GM12878 (cell line): ENCODE measurements at regions not wholly inside any gene's neighbourhood (a gene's known extent, or its start where the extent isn't known, plus 50 kb on each side); places are given as distances from the start of the nearest gene placed in this dataset.

ENCODE experiments used
- ATAC-seq: fragments of 200-7000 bp; cut with Tn5 transposase; 3 replicates; pipeline ENCODE4 v1.9.1; 2020; ENCODE audit warnings: mild to moderate bottlenecking, moderate library complexity
- BruUV-seq: library from RNA; stranded (reverse); fragments of 400-500 nt; replicated peaks from 2 replicates; lab custom pipeline; 2021; lab: Mats Ljungman, UMichigan
- CTCF ChIA-PET: fragments of 300-600 bp; sonication (Branson Sonifier 250); formaldehyde crosslinking; extraction: SDS; loops from one replicate; lab custom pipeline; 2021; ENCODE audit warnings: inconsistent platforms; lab: Yijun Ruan, JAX
- POLR2A ChIA-PET: fragments of 350-600 bp; formaldehyde crosslinking; extraction: SDS; loops from one replicate; lab custom pipeline; 2021; ENCODE audit warnings: inconsistent platforms; lab: Charles Lee
- RAD21 ChIA-PET: fragments of 300-600 bp; sonication (Branson Sonifier 250); formaldehyde crosslinking; loops from one replicate; lab custom pipeline; 2023; ENCODE audit warnings: antibody characterized with exemption; ENCODE audit not compliant: unreplicated experiment; lab: Charles Lee
- SMC1A ChIA-PET: fragments of 300-600 bp; sonication (Branson Sonifier 250); formaldehyde crosslinking; loops from one replicate; lab custom pipeline; 2023; ENCODE audit not compliant: unreplicated experiment, uncharacterized antibody; lab: Charles Lee
- DNase-seq: peaks from one replicate; pipeline ENCODE4 v3.0.0-alpha.2; 2011; ENCODE audit warnings: low read depth, low spot score
- FAIRE-seq: peaks from 3 replicates; lab custom pipeline; 2011; peaks lifted over from hg19 to GRCh38; lab: Jason Lieb, UNC
- H2AFZ ChIP-seq: 2 replicates; pipeline ENCODE4 v1.6.0; 2011; ENCODE audit warnings: low read depth, low read length, control low read depth; ENCODE audit not compliant: control insufficient read depth
- H3K27ac ChIP-seq: 2 replicates; pipeline ENCODE4 v1.5.1; 2011; ENCODE audit warnings: control low read depth; ENCODE audit not compliant: control insufficient read depth, insufficient read depth
- H3K27me3 ChIP-seq, 2 experiments: replicated peaks in 1 of 2; 2 replicates each; pipeline versions ENCODE4 v1.6.0 to v1.6.1; 2011; ENCODE audit warnings: low read length in 1 of 2; ENCODE audit not compliant: control insufficient read depth in 2 of 2, insufficient read depth in 2 of 2
- H3K36me3 ChIP-seq, 2 experiments: 2 replicates each; pipeline ENCODE4 v1.5.1; 2011; ENCODE audit warnings: low read length in 1 of 2; ENCODE audit not compliant: control insufficient read depth in 2 of 2, insufficient read depth in 2 of 2
- H3K4me1 ChIP-seq: 2 replicates; pipeline ENCODE4 v1.6.1; 2011; ENCODE audit warnings: mild to moderate bottlenecking, low read length, moderate library complexity, mixed read lengths; ENCODE audit not compliant: control insufficient read depth, insufficient read depth
- H3K4me2 ChIP-seq: 2 replicates; pipeline ENCODE4 v1.6.0; 2011; ENCODE audit warnings: control low read depth; ENCODE audit not compliant: control insufficient read depth, insufficient read depth
- H3K4me3 ChIP-seq: fragments of 200-600 bp; sonication (generic); 2 replicates; pipeline ENCODE4 v1.5.1; 2016
- H3K79me2 ChIP-seq: 2 replicates; pipeline ENCODE4 v1.6.0; 2011; ENCODE audit warnings: low read length; ENCODE audit not compliant: control insufficient read depth, insufficient read depth
- H3K9ac ChIP-seq: 2 replicates; pipeline ENCODE4 v1.8.0; 2011; ENCODE audit warnings: low read length, control low read depth, mixed read lengths; ENCODE audit not compliant: control insufficient read depth, insufficient read depth
- H3K9me3 ChIP-seq: replicated peaks from 3 replicates; pipeline ENCODE4 v1.5.1; 2011; ENCODE audit warnings: mild to moderate bottlenecking, low read length; ENCODE audit not compliant: control insufficient read depth, insufficient read depth
- H4K20me1 ChIP-seq: 2 replicates; pipeline ENCODE4 v1.6.0; 2011; ENCODE audit not compliant: control insufficient read depth, insufficient read depth
- GABPA ChIP-seq: IDR thresholded peaks from 2 replicates; pipeline ENCODE4 v1.6.1; 2014; ENCODE audit warnings: antibody characterized with exemption, low read depth, mild to moderate bottlenecking, inconsistent platforms
- IKZF2 ChIP-seq, 2 experiments: fragments of 450-650 bp; IDR thresholded peaks; 2 replicates each; pipeline ENCODE4 v1.6.1; 2017; ENCODE audit warnings: mild to moderate bottlenecking in 2 of 2, moderate library complexity in 2 of 2
- JUNB ChIP-seq: IDR thresholded peaks from 2 replicates; pipeline ENCODE4 v1.6.1; 2016; ENCODE audit warnings: antibody characterized with exemption, mild to moderate bottlenecking
- NFYA ChIP-seq: IDR thresholded peaks from 2 replicates; pipeline ENCODE4 v1.6.1; 2011; ENCODE audit warnings: low read depth, mild to moderate bottlenecking, low read length, improper control_type of control experiment, borderline replicate concordance
- POLR2AphosphoS5 ChIP-seq: IDR thresholded peaks from 2 replicates; pipeline ENCODE4 v1.6.1; 2011; ENCODE audit warnings: mild to moderate bottlenecking, low read length, inconsistent platforms
- RAD51 ChIP-seq: fragments of 450-650 bp; IDR thresholded peaks from 2 replicates; pipeline ENCODE4 v1.6.1; 2016; ENCODE audit warnings: moderate library complexity, mild to moderate bottlenecking, inconsistent platforms
- TCF12 ChIP-seq: IDR thresholded peaks from 2 replicates; pipeline ENCODE4 v1.6.1; 2011; ENCODE audit warnings: low read depth, mild to moderate bottlenecking, low read length
- ZZZ3 ChIP-seq: IDR thresholded peaks from 2 replicates; pipeline ENCODE4 v1.6.1; 2011; ENCODE audit warnings: low read depth; ENCODE audit not compliant: control insufficient read depth, insufficient read length
- WGBS: methylation state at CpG from one replicate; pipeline ENCODE4 v1.1.6; 2016; ENCODE audit warnings: low lambda C conversion rate; ENCODE audit not compliant: insufficient replicate concordance, insufficient coverage; ENCODE audit errors: missing lambda C conversion rate; 5-methylcytosine and 5-hydroxymethylcytosine counted together
- in situ Hi-C: fragments of 300-500 bp; cut with MboI; formaldehyde crosslinking; loops from 9 replicates; pipeline ENCODE4 v1.14.3; 2018; ENCODE audit warnings: mixed read lengths
- intact Hi-C: fragments of 100-400 bp; cut with micrococcal nuclease; formaldehyde crosslinking; loops from one replicate; pipeline ENCODE4 v1.14.2; 2022; ENCODE audit not compliant: unreplicated experiment
- TF ChIP-seq, protein P1 (sequence below): IDR thresholded peaks from 2 replicates; pipeline ENCODE4 v1.6.1; 2012; ENCODE audit warnings: improper control_type of control experiment, low read depth, low read length; ENCODE audit not compliant: insufficient replicate concordance
- TF ChIP-seq, protein P2 (sequence below): IDR thresholded peaks from 2 replicates; pipeline ENCODE4 v1.6.1; 2011; ENCODE audit warnings: low read depth, low read length, improper control_type of control experiment, borderline replicate concordance
- TF ChIP-seq, protein P3 (sequence below): fragments of 450-650 bp; IDR thresholded peaks from 2 replicates; pipeline ENCODE4 v1.6.1; 2017; ENCODE audit warnings: low read depth, mild to moderate bottlenecking, moderate library complexity
- TF ChIP-seq, protein P4 (sequence below): fragments of 450-650 bp; IDR thresholded peaks from 2 replicates; pipeline ENCODE4 v1.6.1; 2018; ENCODE audit warnings: mild to moderate bottlenecking, low read depth, moderate library complexity; ENCODE audit not compliant: partially characterized antibody

DNA sequence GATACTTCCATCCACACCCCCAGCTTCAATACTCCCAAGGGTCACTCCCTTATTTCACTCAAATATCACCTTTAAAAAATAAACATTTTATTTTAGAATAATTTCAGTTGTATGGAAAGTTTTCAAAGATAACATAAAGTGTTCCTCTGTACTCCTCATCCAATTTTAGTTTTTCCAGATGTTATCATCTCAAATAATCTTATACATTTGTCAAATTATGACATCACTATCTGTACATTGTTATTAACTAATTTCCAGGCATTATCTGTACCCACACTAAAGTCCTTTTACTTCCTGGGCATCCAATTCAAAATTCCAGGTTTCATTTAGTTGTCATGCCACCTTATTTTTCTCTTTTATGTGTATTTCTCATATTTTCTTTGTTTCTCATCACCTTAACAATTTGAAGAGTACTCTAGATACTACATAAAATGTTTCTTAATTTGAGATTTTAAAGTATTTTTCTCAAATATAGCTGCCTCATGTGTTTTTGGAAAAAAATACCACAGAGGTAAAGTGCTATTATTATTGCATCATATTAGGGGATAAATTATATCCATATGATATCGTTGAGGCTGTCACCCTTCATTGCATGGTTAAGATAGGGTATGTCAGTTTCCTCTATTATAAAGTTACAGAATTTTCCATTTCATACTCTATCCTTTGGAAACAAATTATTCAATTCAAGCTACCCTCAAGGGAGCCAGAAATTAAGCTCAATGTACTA lies 571.0 kb downstream of the SLC6A15 start (continued):
- TF ChIP-seq, protein P1, sequence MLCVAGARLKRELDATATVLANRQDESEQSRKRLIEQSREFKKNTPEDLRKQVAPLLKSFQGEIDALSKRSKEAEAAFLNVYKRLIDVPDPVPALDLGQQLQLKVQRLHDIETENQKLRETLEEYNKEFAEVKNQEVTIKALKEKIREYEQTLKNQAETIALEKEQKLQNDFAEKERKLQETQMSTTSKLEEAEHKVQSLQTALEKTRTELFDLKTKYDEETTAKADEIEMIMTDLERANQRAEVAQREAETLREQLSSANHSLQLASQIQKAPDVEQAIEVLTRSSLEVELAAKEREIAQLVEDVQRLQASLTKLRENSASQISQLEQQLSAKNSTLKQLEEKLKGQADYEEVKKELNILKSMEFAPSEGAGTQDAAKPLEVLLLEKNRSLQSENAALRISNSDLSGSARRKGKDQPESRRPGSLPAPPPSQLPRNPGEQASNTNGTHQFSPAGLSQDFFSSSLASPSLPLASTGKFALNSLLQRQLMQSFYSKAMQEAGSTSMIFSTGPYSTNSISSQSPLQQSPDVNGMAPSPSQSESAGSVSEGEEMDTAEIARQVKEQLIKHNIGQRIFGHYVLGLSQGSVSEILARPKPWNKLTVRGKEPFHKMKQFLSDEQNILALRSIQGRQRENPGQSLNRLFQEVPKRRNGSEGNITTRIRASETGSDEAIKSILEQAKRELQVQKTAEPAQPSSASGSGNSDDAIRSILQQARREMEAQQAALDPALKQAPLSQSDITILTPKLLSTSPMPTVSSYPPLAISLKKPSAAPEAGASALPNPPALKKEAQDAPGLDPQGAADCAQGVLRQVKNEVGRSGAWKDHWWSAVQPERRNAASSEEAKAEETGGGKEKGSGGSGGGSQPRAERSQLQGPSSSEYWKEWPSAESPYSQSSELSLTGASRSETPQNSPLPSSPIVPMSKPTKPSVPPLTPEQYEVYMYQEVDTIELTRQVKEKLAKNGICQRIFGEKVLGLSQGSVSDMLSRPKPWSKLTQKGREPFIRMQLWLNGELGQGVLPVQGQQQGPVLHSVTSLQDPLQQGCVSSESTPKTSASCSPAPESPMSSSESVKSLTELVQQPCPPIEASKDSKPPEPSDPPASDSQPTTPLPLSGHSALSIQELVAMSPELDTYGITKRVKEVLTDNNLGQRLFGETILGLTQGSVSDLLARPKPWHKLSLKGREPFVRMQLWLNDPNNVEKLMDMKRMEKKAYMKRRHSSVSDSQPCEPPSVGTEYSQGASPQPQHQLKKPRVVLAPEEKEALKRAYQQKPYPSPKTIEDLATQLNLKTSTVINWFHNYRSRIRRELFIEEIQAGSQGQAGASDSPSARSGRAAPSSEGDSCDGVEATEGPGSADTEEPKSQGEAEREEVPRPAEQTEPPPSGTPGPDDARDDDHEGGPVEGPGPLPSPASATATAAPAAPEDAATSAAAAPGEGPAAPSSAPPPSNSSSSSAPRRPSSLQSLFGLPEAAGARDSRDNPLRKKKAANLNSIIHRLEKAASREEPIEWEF = no peak
- TF ChIP-seq RAD51 (no peak), GABPA (no peak)

DNA sequence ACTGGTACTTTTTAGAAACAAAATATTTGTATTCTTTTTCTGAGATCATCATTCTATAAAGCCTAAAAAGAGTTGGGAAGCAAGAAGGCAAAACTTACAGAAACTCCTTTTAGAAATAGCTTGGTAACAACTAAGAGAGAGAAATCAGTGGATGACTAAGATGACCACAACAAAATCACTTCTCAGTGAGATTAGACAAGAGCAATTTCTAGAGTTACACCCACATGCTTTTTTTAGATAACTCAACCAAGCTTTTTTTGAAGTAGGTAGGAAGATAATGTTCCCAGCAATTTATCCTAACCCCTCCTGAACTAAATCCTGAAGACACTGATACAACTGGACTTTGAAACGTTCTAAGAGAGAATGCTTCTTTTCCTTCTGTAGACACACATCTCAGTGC lies 576.4 kb downstream of the SLC6A15 start:
- ATAC-seq (no peak), FAIRE-seq (no peak), DNase-seq (no peak)
- no peak overlapping the region for H3K27ac ChIP-seq
- SMC1A ChIA-PET = no interaction called here
- no TSS peak for BruUV-seq
- in situ Hi-C loops = no loop called here
- no peak overlapping the region for H3K4me3 ChIP-seq
- H3K9ac ChIP-seq = no peak overlapping the region
- POLR2A ChIA-PET = no interaction called here
- no peak overlapping the region for H3K4me2 ChIP-seq
- no peaks in the 10 kb centered on the region for H4K20me1 ChIP-seq
- no peaks in the 10 kb centered on the region for H3K79me2 ChIP-seq
- intact Hi-C loops = no loop called here
- no peaks in the 10 kb centered on the region for H3K27me3 ChIP-seq
- RAD21 ChIA-PET = no interaction called here
- no peaks in the 10 kb centered on the region for H3K36me3 ChIP-seq
- H2AFZ ChIP-seq = no peak overlapping the region
- no peaks in the 10 kb centered on the region for H3K9me3 ChIP-seq
- H3K4me1 ChIP-seq = no peaks in the 10 kb centered on the region
- WGBS = 0% methylated on average over 1 of the region's 1 CpG
- CTCF ChIA-PET = no interaction called here
- TF ChIP-seq, protein P2, sequence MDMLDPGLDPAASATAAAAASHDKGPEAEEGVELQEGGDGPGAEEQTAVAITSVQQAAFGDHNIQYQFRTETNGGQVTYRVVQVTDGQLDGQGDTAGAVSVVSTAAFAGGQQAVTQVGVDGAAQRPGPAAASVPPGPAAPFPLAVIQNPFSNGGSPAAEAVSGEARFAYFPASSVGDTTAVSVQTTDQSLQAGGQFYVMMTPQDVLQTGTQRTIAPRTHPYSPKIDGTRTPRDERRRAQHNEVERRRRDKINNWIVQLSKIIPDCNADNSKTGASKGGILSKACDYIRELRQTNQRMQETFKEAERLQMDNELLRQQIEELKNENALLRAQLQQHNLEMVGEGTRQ = no peak
- TF ChIP-seq, protein P3, sequence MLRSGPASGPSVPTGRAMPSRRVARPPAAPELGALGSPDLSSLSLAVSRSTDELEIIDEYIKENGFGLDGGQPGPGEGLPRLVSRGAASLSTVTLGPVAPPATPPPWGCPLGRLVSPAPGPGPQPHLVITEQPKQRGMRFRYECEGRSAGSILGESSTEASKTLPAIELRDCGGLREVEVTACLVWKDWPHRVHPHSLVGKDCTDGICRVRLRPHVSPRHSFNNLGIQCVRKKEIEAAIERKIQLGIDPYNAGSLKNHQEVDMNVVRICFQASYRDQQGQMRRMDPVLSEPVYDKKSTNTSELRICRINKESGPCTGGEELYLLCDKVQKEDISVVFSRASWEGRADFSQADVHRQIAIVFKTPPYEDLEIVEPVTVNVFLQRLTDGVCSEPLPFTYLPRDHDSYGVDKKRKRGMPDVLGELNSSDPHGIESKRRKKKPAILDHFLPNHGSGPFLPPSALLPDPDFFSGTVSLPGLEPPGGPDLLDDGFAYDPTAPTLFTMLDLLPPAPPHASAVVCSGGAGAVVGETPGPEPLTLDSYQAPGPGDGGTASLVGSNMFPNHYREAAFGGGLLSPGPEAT = no peak
- TF ChIP-seq, protein P4, sequence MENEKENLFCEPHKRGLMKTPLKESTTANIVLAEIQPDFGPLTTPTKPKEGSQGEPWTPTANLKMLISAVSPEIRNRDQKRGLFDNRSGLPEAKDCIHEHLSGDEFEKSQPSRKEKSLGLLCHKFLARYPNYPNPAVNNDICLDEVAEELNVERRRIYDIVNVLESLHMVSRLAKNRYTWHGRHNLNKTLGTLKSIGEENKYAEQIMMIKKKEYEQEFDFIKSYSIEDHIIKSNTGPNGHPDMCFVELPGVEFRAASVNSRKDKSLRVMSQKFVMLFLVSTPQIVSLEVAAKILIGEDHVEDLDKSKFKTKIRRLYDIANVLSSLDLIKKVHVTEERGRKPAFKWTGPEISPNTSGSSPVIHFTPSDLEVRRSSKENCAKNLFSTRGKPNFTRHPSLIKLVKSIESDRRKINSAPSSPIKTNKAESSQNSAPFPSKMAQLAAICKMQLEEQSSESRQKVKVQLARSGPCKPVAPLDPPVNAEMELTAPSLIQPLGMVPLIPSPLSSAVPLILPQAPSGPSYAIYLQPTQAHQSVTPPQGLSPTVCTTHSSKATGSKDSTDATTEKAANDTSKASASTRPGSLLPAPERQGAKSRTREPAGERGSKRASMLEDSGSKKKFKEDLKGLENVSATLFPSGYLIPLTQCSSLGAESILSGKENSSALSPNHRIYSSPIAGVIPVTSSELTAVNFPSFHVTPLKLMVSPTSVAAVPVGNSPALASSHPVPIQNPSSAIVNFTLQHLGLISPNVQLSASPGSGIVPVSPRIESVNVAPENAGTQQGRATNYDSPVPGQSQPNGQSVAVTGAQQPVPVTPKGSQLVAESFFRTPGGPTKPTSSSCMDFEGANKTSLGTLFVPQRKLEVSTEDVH = no peak
- TF ChIP-seq ZZZ3 (no peak), JUNB (no peak), POLR2AphosphoS5 (no peak), TCF12 (no peak), NFYA (no peak), IKZF2 (IDR thresholded peaks at IDR 0.05) (no peak)
